ENCODE measurements at regions not wholly inside any gene's neighbourhood (a gene's known extent, or its start where the extent isn't known, plus 50 kb on each side); places are given as distances from the start of the nearest gene placed in this dataset.
A peak's percentile ranks its signal among the peaks of the same experiment; 100 is the strongest.
"Not testable (repeated sequence)": the region's sequence is repeated elsewhere in the genome, so short reads cannot be mapped to it uniquely, and the experiment has no call there.

DNA sequence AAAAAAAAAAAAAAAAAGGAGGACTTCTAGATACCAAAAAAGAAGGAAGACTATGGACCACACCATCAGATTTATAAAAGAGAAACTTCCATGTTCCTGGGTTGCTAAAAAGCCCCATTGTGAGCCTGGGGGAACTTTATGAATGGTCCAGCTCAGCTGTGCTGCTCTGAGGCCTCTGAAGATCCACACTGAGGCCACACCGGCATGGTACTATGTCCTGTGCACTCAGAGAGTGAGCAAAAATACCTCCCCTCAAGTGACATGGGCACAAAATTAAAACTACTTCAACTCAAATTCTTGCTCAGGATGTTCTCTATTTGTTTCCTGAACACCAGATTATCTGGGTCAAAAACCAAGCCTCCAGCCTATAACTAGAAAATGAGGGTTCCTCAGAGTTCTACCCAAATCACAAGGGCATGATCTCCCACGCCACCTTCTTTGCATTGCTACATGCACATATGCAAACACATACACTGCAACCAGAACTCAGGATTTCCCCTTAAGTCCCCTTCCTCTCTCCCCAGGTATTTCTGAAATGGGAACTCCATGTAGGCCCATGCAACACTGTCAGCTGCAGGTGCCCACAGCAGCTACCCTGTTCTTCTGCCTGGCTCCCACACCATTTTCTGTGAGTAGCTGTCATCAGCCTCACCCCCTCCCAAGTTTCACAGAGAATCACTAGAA lies 94.4 kb downstream of the SH3GLB1 start:
- Histone ChIP-seq H3K27me3 (ENCODE audit: control insufficient read depth, insufficient read depth, low read length, poor library complexity, severe bottlenecking) (no peaks in the 10 kb centered on the region), H3K4me3 (ENCODE audit: low read length) (no peak overlapping the region), H3K27ac (ENCODE audit: low read depth, low read length) (no peak overlapping the region), H3K9me3 (ENCODE audit: control insufficient read depth, low read length) (no peaks in the 10 kb centered on the region), H3K4me1 (ENCODE audit: control insufficient read depth, insufficient read depth, low read length) (no peaks in the 10 kb centered on the region), H3K36me3 (ENCODE audit: control insufficient read depth, insufficient read depth, low read length) (no peaks in the 10 kb centered on the region), H3K9ac (ENCODE audit: extremely low read depth, low read length, poor library complexity, severe bottlenecking) (no peak overlapping the region)
- 98 to 100% methylated on average over 1 to 2 of the region's 2 CpGs for WGBS, 2 experiments (ENCODE audit: insufficient coverage in 1 of 2, insufficient read length in 1 of 2)
- H3K27ac Mint-ChIP-seq, result no peak overlapping the region
- no peaks in the 10 kb centered on the region for H3K36me3 Mint-ChIP-seq (ENCODE audit: low read depth)
- no peak overlapping the region for H3K4me3 Mint-ChIP-seq
- no peak for DNase-seq
- peaks cover 10% of the 10 kb centered on the region for H3K9me3 Mint-ChIP-seq
- TF ChIP-seq, protein P1, sequence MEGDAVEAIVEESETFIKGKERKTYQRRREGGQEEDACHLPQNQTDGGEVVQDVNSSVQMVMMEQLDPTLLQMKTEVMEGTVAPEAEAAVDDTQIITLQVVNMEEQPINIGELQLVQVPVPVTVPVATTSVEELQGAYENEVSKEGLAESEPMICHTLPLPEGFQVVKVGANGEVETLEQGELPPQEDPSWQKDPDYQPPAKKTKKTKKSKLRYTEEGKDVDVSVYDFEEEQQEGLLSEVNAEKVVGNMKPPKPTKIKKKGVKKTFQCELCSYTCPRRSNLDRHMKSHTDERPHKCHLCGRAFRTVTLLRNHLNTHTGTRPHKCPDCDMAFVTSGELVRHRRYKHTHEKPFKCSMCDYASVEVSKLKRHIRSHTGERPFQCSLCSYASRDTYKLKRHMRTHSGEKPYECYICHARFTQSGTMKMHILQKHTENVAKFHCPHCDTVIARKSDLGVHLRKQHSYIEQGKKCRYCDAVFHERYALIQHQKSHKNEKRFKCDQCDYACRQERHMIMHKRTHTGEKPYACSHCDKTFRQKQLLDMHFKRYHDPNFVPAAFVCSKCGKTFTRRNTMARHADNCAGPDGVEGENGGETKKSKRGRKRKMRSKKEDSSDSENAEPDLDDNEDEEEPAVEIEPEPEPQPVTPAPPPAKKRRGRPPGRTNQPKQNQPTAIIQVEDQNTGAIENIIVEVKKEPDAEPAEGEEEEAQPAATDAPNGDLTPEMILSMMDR (conservative IDR thresholded peaks at IDR 0.05), result no peak
- peaks cover 4% of the 10 kb centered on the region for H3K4me1 Mint-ChIP-seq
- H3K27me3 Mint-ChIP-seq (ENCODE audit: insufficient read depth), result no peaks in the 10 kb centered on the region

DNA sequence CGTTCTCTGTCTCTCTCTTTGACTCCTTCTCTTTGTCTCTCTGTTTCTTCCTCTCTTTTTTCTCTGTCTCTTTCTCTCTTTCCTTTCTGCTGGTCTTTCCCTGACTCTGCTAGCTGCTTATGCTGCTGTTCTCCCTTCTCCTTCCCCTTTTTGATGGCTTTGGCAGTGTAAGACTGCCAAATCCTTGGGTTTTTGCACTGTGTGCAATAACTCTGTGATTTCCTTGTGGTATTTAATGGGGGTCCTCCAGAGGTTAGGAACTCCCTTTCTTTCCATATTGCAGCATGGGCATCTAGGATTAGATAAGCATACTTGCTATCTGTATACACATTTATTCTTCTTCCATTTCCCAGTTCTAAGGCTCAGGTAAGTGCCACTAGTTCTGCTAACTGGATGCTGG lies 99.3 kb downstream of the SH3GLB1 start:
- not testable (repeated sequence) for H3K4me1 Mint-ChIP-seq; H3K36me3 Mint-ChIP-seq (ENCODE audit: low read depth); H3K4me3 ChIP-seq (ENCODE audit: low read length); H3K9me3 ChIP-seq (ENCODE audit: control insufficient read depth, low read length); H3K36me3 ChIP-seq (ENCODE audit: control insufficient read depth, insufficient read depth, low read length); H3K4me1 ChIP-seq (ENCODE audit: control insufficient read depth, insufficient read depth, low read length); H3K9ac ChIP-seq (ENCODE audit: extremely low read depth, low read length, poor library complexity, severe bottlenecking); H3K27me3 ChIP-seq (ENCODE audit: control insufficient read depth, insufficient read depth, low read length, poor library complexity, severe bottlenecking); DNase-seq; H3K4me3 Mint-ChIP-seq; H3K27me3 Mint-ChIP-seq (ENCODE audit: insufficient read depth); H3K27ac Mint-ChIP-seq; H3K27ac ChIP-seq (ENCODE audit: low read depth, low read length)
- H3K9me3 Mint-ChIP-seq, result peaks cover 14% of the 10 kb centered on the region
- 91 to 100% methylated on average over 1 of the region's 1 CpG for WGBS, 2 experiments (ENCODE audit: insufficient coverage in 1 of 2, insufficient read length in 1 of 2)

DNA sequence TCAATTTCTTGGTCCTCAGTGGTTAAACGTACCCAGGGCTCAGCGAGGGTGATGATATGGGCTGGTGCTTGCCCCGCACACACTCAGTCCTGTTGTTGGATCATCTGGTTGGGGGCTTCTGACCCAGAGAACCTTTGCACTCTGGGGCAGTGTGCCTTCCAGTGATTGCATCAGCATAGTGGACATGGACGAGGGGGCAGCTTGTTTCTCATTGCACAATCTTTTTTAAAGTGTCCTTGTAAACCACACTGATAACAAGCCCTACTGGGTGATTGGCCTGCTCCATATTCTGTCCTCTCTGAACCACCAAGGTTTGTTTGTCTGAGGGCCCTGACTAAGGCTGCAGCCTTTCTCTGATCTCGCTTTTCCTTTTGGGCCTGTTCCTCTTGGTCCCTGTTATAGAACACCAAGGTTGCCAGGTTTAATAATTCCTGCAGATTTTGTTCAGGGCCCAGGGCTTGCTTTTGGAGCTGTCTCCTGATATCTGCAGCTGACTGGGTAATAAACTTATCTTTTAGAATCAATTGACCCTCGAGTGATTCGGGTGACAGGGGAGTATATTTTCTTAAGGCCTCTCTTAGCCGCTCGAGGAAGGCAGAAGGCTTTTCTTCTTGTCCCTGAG lies 101.6 kb downstream of the SH3GLB1 start:
- H3K4me3 ChIP-seq (ENCODE audit: low read length); H3K36me3 Mint-ChIP-seq (ENCODE audit: low read depth); H3K4me3 Mint-ChIP-seq; H3K9ac ChIP-seq (ENCODE audit: extremely low read depth, low read length, poor library complexity, severe bottlenecking); H3K4me1 Mint-ChIP-seq; H3K36me3 ChIP-seq (ENCODE audit: control insufficient read depth, insufficient read depth, low read length); DNase-seq; H3K27ac ChIP-seq (ENCODE audit: low read depth, low read length); H3K27me3 Mint-ChIP-seq (ENCODE audit: insufficient read depth); H3K27ac Mint-ChIP-seq; H3K4me1 ChIP-seq (ENCODE audit: control insufficient read depth, insufficient read depth, low read length); H3K27me3 ChIP-seq (ENCODE audit: control insufficient read depth, insufficient read depth, low read length, poor library complexity, severe bottlenecking); H3K9me3 ChIP-seq (ENCODE audit: control insufficient read depth, low read length): not testable (repeated sequence)
- peaks cover 14% of the 10 kb centered on the region for H3K9me3 Mint-ChIP-seq
- WGBS, 2 experiments (ENCODE audit: insufficient coverage in 1 of 2, insufficient read length in 1 of 2), result 86 to 92% methylated on average over 7 to 9 of the region's 9 CpGs

DNA sequence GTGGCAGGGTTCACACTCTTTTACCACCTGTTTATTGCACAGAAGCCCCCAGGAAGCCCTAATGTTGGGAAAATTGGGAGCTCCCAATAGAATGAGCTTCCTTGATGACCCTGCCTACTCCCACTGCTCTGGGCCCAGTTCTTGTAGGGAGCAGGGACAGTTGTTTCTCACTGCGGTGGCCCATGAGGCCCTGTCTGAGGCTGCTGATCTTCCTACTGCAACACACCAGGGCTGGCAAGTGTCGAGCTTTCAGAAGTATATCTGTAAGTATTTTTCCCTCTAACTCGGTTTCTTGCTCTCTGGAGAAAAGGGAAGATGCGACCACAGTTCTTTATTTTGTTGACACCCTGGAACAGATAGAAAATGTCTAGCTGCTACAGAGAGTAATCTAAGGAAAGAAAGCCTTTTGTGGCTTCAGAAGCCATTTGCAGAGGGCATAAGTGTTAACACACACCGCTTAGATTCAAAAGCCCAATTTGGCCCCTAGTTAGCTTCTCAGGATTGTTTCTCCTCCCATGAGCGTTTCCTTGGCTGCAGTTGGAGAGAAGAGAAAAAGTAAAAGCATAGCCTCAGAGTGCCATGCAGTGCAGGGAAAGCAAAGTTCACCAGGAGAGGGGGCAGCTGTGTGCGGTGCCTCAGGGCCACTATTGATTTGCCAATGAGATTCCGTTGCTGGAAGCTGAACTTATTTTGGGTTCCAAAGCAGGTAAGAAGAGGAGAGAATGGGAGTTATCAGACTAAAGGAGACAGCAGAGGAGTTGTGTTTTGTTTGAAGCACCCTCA lies 102.6 kb downstream of the SELENOF start:
- TF ChIP-seq, protein P1 (conservative IDR thresholded peaks at IDR 0.05), result peak; percentile 71
- peaks cover 31% of the 10 kb centered on the region for H3K9me3 Mint-ChIP-seq
- Histone ChIP-seq H3K4me1 (ENCODE audit: control insufficient read depth, insufficient read depth, low read length) (no peaks in the 10 kb centered on the region), H3K27me3 (ENCODE audit: control insufficient read depth, insufficient read depth, low read length, poor library complexity, severe bottlenecking) (no peaks in the 10 kb centered on the region), H3K9ac (ENCODE audit: extremely low read depth, low read length, poor library complexity, severe bottlenecking) (no peak overlapping the region), H3K9me3 (ENCODE audit: control insufficient read depth, low read length) (peaks cover 11% of the 10 kb centered on the region), H3K27ac (ENCODE audit: low read depth, low read length) (no peak overlapping the region), H3K36me3 (ENCODE audit: control insufficient read depth, insufficient read depth, low read length) (no peaks in the 10 kb centered on the region), H3K4me3 (ENCODE audit: low read length) (no peak overlapping the region)
- H3K27ac Mint-ChIP-seq, result no peak overlapping the region
- H3K4me3 Mint-ChIP-seq, result no peak overlapping the region
- H3K27me3 Mint-ChIP-seq (ENCODE audit: insufficient read depth), result no peaks in the 10 kb centered on the region
- peaks cover 8% of the 10 kb centered on the region for H3K36me3 Mint-ChIP-seq (ENCODE audit: low read depth)
- H3K4me1 Mint-ChIP-seq, result peaks cover 11% of the 10 kb centered on the region
- WGBS, 2 experiments (ENCODE audit: insufficient coverage in 1 of 2, insufficient read length in 1 of 2), result 72 to 84% methylated on average over 6 to 8 of the region's 8 CpGs
- peak; percentile 79 for DNase-seq
